DND-41 (cell line): ENCODE measurements at regions not wholly inside any gene's neighbourhood (a gene's known extent, or its start where the extent isn't known, plus 50 kb on each side); places are given as distances from the start of the nearest gene placed in this dataset.

Source experiments
- CTCF ChIP-seq: IDR thresholded peaks from 2 replicates; pipeline ENCODE4 v1.5.1; 2012; ENCODE audit warnings: borderline replicate concordance, low read length, moderate library complexity, mild to moderate bottlenecking; ENCODE audit not compliant: poor library complexity, severe bottlenecking; ENCODE audit errors: extremely low read depth
- EZH2 ChIP-seq: IDR thresholded peaks from 3 replicates; pipeline ENCODE4 v1.6.1; 2012; ENCODE audit warnings: borderline replicate concordance, low read depth, mild to moderate bottlenecking, moderate library complexity, low read length, inconsistent platforms; ENCODE audit not compliant: severe bottlenecking

GRCh38 chr4:174071595-174071994, 211.9 kb downstream of the FBXO8 start:
- TF ChIP-seq CTCF (no peak), EZH2 (no peak)
